ENCODE measurements at regions not wholly inside any gene's neighbourhood (a gene's known extent, or its start where the extent isn't known, plus 50 kb on each side); places are given as distances from the start of the nearest gene placed in this dataset.

GRCh38 chr12:42962384-42962783, 372.8 kb upstream of the PRICKLE1 start:
- H3K4me3 ChIP-seq (ENCODE audit: low read length in 2 of 2): no peak overlapping the region
- CTCF ChIA-PET (ENCODE audit: partially characterized antibody): interaction anchor here (0.5 kb wide), 1 partner anchor 1170 kb away, joined by 3 read pairs; no protein-coding TSS in a partner anchor
- POLR2A ChIA-PET (ENCODE audit: partially characterized antibody): no interaction called here
- no peaks in the 10 kb centered on the region for H3K9me3 ChIP-seq (ENCODE audit: control insufficient read depth in 1 of 2, low read length in 2 of 2)
- DNase-seq: no peak
- H3K27me3 Mint-ChIP-seq: no peaks in the 10 kb centered on the region
- no peak overlapping the region for H3K4me3 Mint-ChIP-seq
- H3K36me3 Mint-ChIP-seq: no peaks in the 10 kb centered on the region
- no peak overlapping the region for H3K27ac ChIP-seq (ENCODE audit: low read depth, low read length)
- H3K4me1 ChIP-seq (ENCODE audit: insufficient read depth, low read length): no peaks in the 10 kb centered on the region
- no peaks in the 10 kb centered on the region for H3K27me3 ChIP-seq (ENCODE audit: insufficient read depth, low read length)
- intact Hi-C loops (cut with micrococcal nuclease): no loop called here
- no peaks in the 10 kb centered on the region for H3K4me1 Mint-ChIP-seq
- peaks cover 0 to 6% (median 0%) of the 10 kb centered on the region in 8 donors for H3K9me3 Mint-ChIP-seq
- H3K36me3 ChIP-seq (ENCODE audit: insufficient read depth, low read length): no peaks in the 10 kb centered on the region
- no peak overlapping the region for H3K27ac Mint-ChIP-seq

GRCh38 chr12:42961395-42961794, 371.8 kb upstream of the PRICKLE1 start:
- H3K27me3 ChIP-seq (ENCODE audit: insufficient read depth, low read length): no peaks in the 10 kb centered on the region
- no peaks in the 10 kb centered on the region for H3K36me3 ChIP-seq (ENCODE audit: insufficient read depth, low read length)
- CTCF ChIA-PET (ENCODE audit: partially characterized antibody): no interaction called here
- no peak for DNase-seq
- Mint-ChIP-seq H3K27me3 (no peaks in the 10 kb centered on the region), H3K4me1 (no peaks in the 10 kb centered on the region), H3K4me3 (no peak overlapping the region), H3K9me3 (peaks cover 0 to 4% (median 0%) of the 10 kb centered on the region in 8 donors), H3K36me3 (no peaks in the 10 kb centered on the region), H3K27ac (no peak overlapping the region)
- no peaks in the 10 kb centered on the region for H3K4me1 ChIP-seq (ENCODE audit: insufficient read depth, low read length)
- no peak overlapping the region for H3K4me3 ChIP-seq (ENCODE audit: low read length in 2 of 2)
- intact Hi-C loops (cut with micrococcal nuclease): no loop called here
- POLR2A ChIA-PET (ENCODE audit: partially characterized antibody): no interaction called here
- no peaks in the 10 kb centered on the region for H3K9me3 ChIP-seq (ENCODE audit: control insufficient read depth in 1 of 2, low read length in 2 of 2)
- H3K27ac ChIP-seq (ENCODE audit: low read depth, low read length): no peak overlapping the region

- Mint-ChIP-seq H3K4me3 (no peak overlapping the region), H3K27me3 (no peaks in the 10 kb centered on the region), H3K27ac (no peak overlapping the region), H3K4me1 (no peaks in the 10 kb centered on the region), H3K9me3 (peaks cover 0 to 4% (median 0%) of the 10 kb centered on the region in 8 donors), H3K36me3 (no peaks in the 10 kb centered on the region)
- Histone ChIP-seq H3K27ac (ENCODE audit: low read depth, low read length) (no peak overlapping the region), H3K36me3 (ENCODE audit: insufficient read depth, low read length) (no peaks in the 10 kb centered on the region), H3K4me1 (ENCODE audit: insufficient read depth, low read length) (no peaks in the 10 kb centered on the region), H3K4me3 (ENCODE audit: low read length in 2 of 2) (no peak overlapping the region), H3K9me3 (ENCODE audit: control insufficient read depth in 1 of 2, low read length in 2 of 2) (no peaks in the 10 kb centered on the region), H3K27me3 (ENCODE audit: insufficient read depth, low read length) (no peaks in the 10 kb centered on the region)
- DNase-seq: no peak
- POLR2A ChIA-PET (ENCODE audit: partially characterized antibody): no interaction called here
- CTCF ChIA-PET (ENCODE audit: partially characterized antibody): no interaction called here
- intact Hi-C loops (cut with micrococcal nuclease): no loop called here
These were observed 370.6 kb upstream of the PRICKLE1 start for GRCh38 chr12:42960087-42960527.

GRCh38 chr12:42958291-42958674, 368.7 kb upstream of the PRICKLE1 start:
- intact Hi-C loops (cut with micrococcal nuclease): no loop called here
- H3K27ac Mint-ChIP-seq: no peak overlapping the region
- no peak overlapping the region for H3K27ac ChIP-seq (ENCODE audit: low read depth, low read length)
- H3K9me3 Mint-ChIP-seq: peaks cover 0 to 10% (median 0%) of the 10 kb centered on the region in 8 donors
- H3K36me3 ChIP-seq (ENCODE audit: insufficient read depth, low read length): no peaks in the 10 kb centered on the region
- DNase-seq: no peak
- CTCF ChIA-PET (ENCODE audit: partially characterized antibody): no interaction called here
- no peaks in the 10 kb centered on the region for H3K36me3 Mint-ChIP-seq
- no peaks in the 10 kb centered on the region for H3K27me3 ChIP-seq (ENCODE audit: insufficient read depth, low read length)
- H3K27me3 Mint-ChIP-seq: no peaks in the 10 kb centered on the region
- POLR2A ChIA-PET (ENCODE audit: partially characterized antibody): no interaction called here
- no peaks in the 10 kb centered on the region for H3K4me1 Mint-ChIP-seq
- H3K9me3 ChIP-seq (ENCODE audit: control insufficient read depth in 1 of 2, low read length in 2 of 2): no peaks in the 10 kb centered on the region
- H3K4me3 Mint-ChIP-seq: no peak overlapping the region
- no peaks in the 10 kb centered on the region for H3K4me1 ChIP-seq (ENCODE audit: insufficient read depth, low read length)
- H3K4me3 ChIP-seq (ENCODE audit: low read length in 2 of 2): no peak overlapping the region

GRCh38 chr12:42957561-42958290, 368.2 kb upstream of the PRICKLE1 start:
- H3K36me3 Mint-ChIP-seq: no peaks in the 10 kb centered on the region
- no peak overlapping the region for H3K27ac Mint-ChIP-seq
- DNase-seq: no peak
- H3K9me3 ChIP-seq (ENCODE audit: control insufficient read depth in 1 of 2, low read length in 2 of 2): no peaks in the 10 kb centered on the region
- H3K4me1 ChIP-seq (ENCODE audit: insufficient read depth, low read length): no peaks in the 10 kb centered on the region
- no peak overlapping the region for H3K27ac ChIP-seq (ENCODE audit: low read depth, low read length)
- intact Hi-C loops (cut with micrococcal nuclease): no loop called here
- H3K27me3 Mint-ChIP-seq: no peaks in the 10 kb centered on the region
- no peak overlapping the region for H3K4me3 ChIP-seq (ENCODE audit: low read length in 2 of 2)
- no peaks in the 10 kb centered on the region for H3K27me3 ChIP-seq (ENCODE audit: insufficient read depth, low read length)
- H3K4me3 Mint-ChIP-seq: no peak overlapping the region
- no peaks in the 10 kb centered on the region for H3K4me1 Mint-ChIP-seq
- H3K9me3 Mint-ChIP-seq: peaks cover 0 to 10% (median 0%) of the 10 kb centered on the region in 8 donors
- no peaks in the 10 kb centered on the region for H3K36me3 ChIP-seq (ENCODE audit: insufficient read depth, low read length)
- CTCF ChIA-PET (ENCODE audit: partially characterized antibody): no interaction called here
- POLR2A ChIA-PET (ENCODE audit: partially characterized antibody): no interaction called here

- Histone ChIP-seq H3K36me3 (ENCODE audit: insufficient read depth, low read length) (no peaks in the 10 kb centered on the region), H3K27me3 (ENCODE audit: insufficient read depth, low read length) (no peaks in the 10 kb centered on the region), H3K4me3 (ENCODE audit: low read length in 2 of 2) (no peak overlapping the region), H3K4me1 (ENCODE audit: insufficient read depth, low read length) (no peaks in the 10 kb centered on the region), H3K27ac (ENCODE audit: low read depth, low read length) (no peak overlapping the region), H3K9me3 (ENCODE audit: control insufficient read depth in 1 of 2, low read length in 2 of 2) (no peaks in the 10 kb centered on the region)
- H3K4me1 Mint-ChIP-seq: no peaks in the 10 kb centered on the region
- no peak overlapping the region for H3K27ac Mint-ChIP-seq
- no peaks in the 10 kb centered on the region for H3K27me3 Mint-ChIP-seq
- ChIA-PET POLR2A (ENCODE audit: partially characterized antibody) (no interaction called here), CTCF (ENCODE audit: partially characterized antibody) (no interaction called here)
- DNase-seq: no peak
- no peak overlapping the region for H3K4me3 Mint-ChIP-seq
- peaks cover 0 to 11% (median 2%) of the 10 kb centered on the region in 8 donors for H3K9me3 Mint-ChIP-seq
- intact Hi-C loops (cut with micrococcal nuclease): no loop called here
- H3K36me3 Mint-ChIP-seq: no peaks in the 10 kb centered on the region
These were observed 367.6 kb upstream of the PRICKLE1 start for GRCh38 chr12:42957136-42957535.

GRCh38 chr12:42953021-42953420, 363.5 kb upstream of the PRICKLE1 start:
- Mint-ChIP-seq H3K4me1 (no peaks in the 10 kb centered on the region), H3K27ac (no peak overlapping the region), H3K9me3 (peaks cover 0 to 22% (median 5%) of the 10 kb centered on the region in 8 donors), H3K36me3 (no peaks in the 10 kb centered on the region), H3K4me3 (no peak overlapping the region), H3K27me3 (no peaks in the 10 kb centered on the region)
- Histone ChIP-seq H3K4me1 (ENCODE audit: insufficient read depth, low read length) (no peaks in the 10 kb centered on the region), H3K27ac (ENCODE audit: low read depth, low read length) (no peak overlapping the region), H3K9me3 (ENCODE audit: control insufficient read depth in 1 of 2, low read length in 2 of 2) (no peaks in the 10 kb centered on the region), H3K27me3 (ENCODE audit: insufficient read depth, low read length) (no peaks in the 10 kb centered on the region), H3K36me3 (ENCODE audit: insufficient read depth, low read length) (no peaks in the 10 kb centered on the region), H3K4me3 (ENCODE audit: low read length in 2 of 2) (no peak overlapping the region)
- no peak for DNase-seq
- POLR2A ChIA-PET (ENCODE audit: partially characterized antibody): no interaction called here
- intact Hi-C loops (cut with micrococcal nuclease): no loop called here
- CTCF ChIA-PET (ENCODE audit: partially characterized antibody): no interaction called here

Data from CD4-positive, alpha-beta memory T cell (primary cell).